K562 (cell line): ENCODE measurements at regions not wholly inside any gene's neighbourhood (a gene's known extent, or its start where the extent isn't known, plus 50 kb on each side); places are given as distances from the start of the nearest gene placed in this dataset.

ENCODE experiments used
- ATAC-seq: fragments of 200-7000 bp; cut with Tn5 transposase; 3 replicates; pipeline ENCODE4 v1.9.1; 2020; ENCODE audit warnings: moderate library complexity
- BruUV-seq: library from RNA; stranded (reverse); fragments of 400-500 nt; replicated peaks from 2 replicates; lab custom pipeline; 2021; lab: Mats Ljungman, UMichigan
- CTCF ChIA-PET: fragments of 300-600 bp; formaldehyde crosslinking; extraction: SDS; loops from one replicate; lab custom pipeline; 2021; ENCODE audit warnings: low intra/inter-chr PET ratio; lab: Yijun Ruan, JAX
- POLR2A ChIA-PET: fragments of 300-600, 350-650 bp; sonication (Branson Sonifier 250); formaldehyde crosslinking; extraction: SDS; loops from one replicate; lab custom pipeline; 2021; ENCODE audit warnings: antibody characterized with exemption, inconsistent platforms; lab: Yijun Ruan, JAX
- DNase-seq, 4 experiments: peaks; one replicate each; pipeline versions ENCODE4 v3.0.0 to v3.0.0-alpha.2; 2011 to 2018; ENCODE audit warnings: low spot score in 3 of 4, mixed read lengths in 3 of 4; ENCODE audit errors: extremely low read depth in 1 of 4
- FAIRE-seq: peaks from 2 replicates; lab custom pipeline; 2011; peaks lifted over from hg19 to GRCh38; lab: Jason Lieb, UNC
- H2AFZ ChIP-seq: 2 replicates; pipeline ENCODE4 v1.6.0; 2011; ENCODE audit warnings: low read depth, low read length, control low read depth, inconsistent platforms
- H3K27ac ChIP-seq: fragments of 200-600 bp; 3 replicates; pipeline ENCODE4 v1.8.0; 2011; ENCODE audit warnings: low read depth, mild to moderate bottlenecking, control low read depth, inconsistent platforms, low read length, moderate library complexity, mixed read lengths; ENCODE audit errors: extremely low read depth
- H3K27me3 ChIP-seq, 2 experiments: fragments of 300-600 bp in 1 of 2; 2 replicates in 1 of 2; 3 replicates in 1 of 2; pipeline versions ENCODE4 v1.6.0 to v1.8.0; 2011; ENCODE audit warnings: inconsistent platforms in 2 of 2, low read length in 2 of 2, mild to moderate bottlenecking in 1 of 2, mixed read lengths in 1 of 2, moderate library complexity in 1 of 2; ENCODE audit not compliant: control insufficient read depth in 2 of 2, insufficient read depth in 2 of 2
- H3K36me3 ChIP-seq: fragments of 300-600 bp; 3 replicates; pipeline ENCODE4 v1.8.0; 2011; ENCODE audit warnings: mild to moderate bottlenecking, low read length, inconsistent platforms; ENCODE audit not compliant: control insufficient read depth, insufficient read depth
- H3K4me1 ChIP-seq, 2 experiments: fragments of 200-600 bp in 1 of 2; replicated peaks in 1 of 2; 2 replicates in 1 of 2; 3 replicates in 1 of 2; pipeline versions ENCODE4 v1.5.1 to v1.8.0; 2011; ENCODE audit warnings: inconsistent platforms in 2 of 2, low read length in 2 of 2, mild to moderate bottlenecking in 1 of 2, mixed read lengths in 1 of 2, moderate library complexity in 1 of 2; ENCODE audit not compliant: control insufficient read depth in 2 of 2, insufficient read depth in 2 of 2
- H3K4me2 ChIP-seq: 2 replicates; pipeline ENCODE4 v1.6.1; 2011; ENCODE audit warnings: low read length, control low read depth, inconsistent platforms, mixed read lengths; ENCODE audit not compliant: insufficient read depth
- H3K4me3 ChIP-seq: fragments of 200-600 bp; sonication (generic), shearing (Covaris generic); 2 replicates; pipeline ENCODE4 v1.5.1; 2016; ENCODE audit warnings: control low read depth, inconsistent platforms
- H3K79me2 ChIP-seq: fragments of 200-600 bp; 3 replicates; pipeline ENCODE4 v1.8.0; 2011; ENCODE audit warnings: low read length, inconsistent platforms; ENCODE audit not compliant: control insufficient read depth, insufficient read depth
- H3K9ac ChIP-seq, 2 experiments: 2 replicates each; pipeline versions ENCODE4 v1.6.0 to v1.6.1; 2011; ENCODE audit warnings: low read depth in 2 of 2, low read length in 2 of 2, control low read depth in 1 of 2, inconsistent platforms in 1 of 2, mild to moderate bottlenecking in 1 of 2, mixed read lengths in 1 of 2; ENCODE audit not compliant: insufficient read depth in 1 of 2
- H3K9me1 ChIP-seq: one replicate; pipeline ENCODE4 v1.6.0; 2011; ENCODE audit warnings: inconsistent platforms, mild to moderate bottlenecking, low read length, moderate library complexity; ENCODE audit not compliant: control insufficient read depth, insufficient read depth
- H3K9me3 ChIP-seq: replicated peaks from 2 replicates; pipeline ENCODE4 v1.5.1; 2011; ENCODE audit warnings: low read depth, low read length, inconsistent platforms; ENCODE audit not compliant: control insufficient read depth, insufficient read depth
- H4K20me1 ChIP-seq: replicated peaks from 2 replicates; pipeline ENCODE4 v1.6.1; 2011; ENCODE audit warnings: low read length, inconsistent platforms, mixed read lengths; ENCODE audit not compliant: control insufficient read depth, insufficient read depth
- MLLT1 ChIP-seq, 2 experiments: fragments of 450-650 bp; IDR thresholded peaks; 2 replicates each; pipeline ENCODE4 v1.6.1; 2016
- NONO ChIP-seq, 2 experiments: fragments of 200-400 bp in 1 of 2; fragments of 450-650 bp in 1 of 2; formaldehyde crosslinking in 1 of 2; IDR thresholded peaks; 2 replicates each; pipeline ENCODE4 v1.6.1; 2017; ENCODE audit warnings: low read depth in 2 of 2, mild to moderate bottlenecking in 2 of 2, moderate library complexity in 2 of 2, low read length in 1 of 2
- SLC30A9 ChIP-seq: fragments of 250-450 bp; sonication (Bioruptor Pico); IDR thresholded peaks from 2 replicates; pipeline ENCODE4 v1.8.0; 2022; ENCODE audit warnings: mild to moderate bottlenecking, moderate library complexity
- SMARCE1 ChIP-seq: fragments of 450-650 bp; IDR thresholded peaks from 2 replicates; pipeline ENCODE4 v1.7.1; 2016; ENCODE audit warnings: mild to moderate bottlenecking
- U2AF2 ChIP-seq: fragments of 200-400 bp; formaldehyde crosslinking; optimal IDR thresholded peaks from 2 replicates; pipeline ENCODE3; 2017; ENCODE audit warnings: low read depth, mild to moderate bottlenecking, low read length
- ZNF184 ChIP-seq: sonication (generic); formaldehyde crosslinking; IDR thresholded peaks from 2 replicates; pipeline ENCODE4 v1.5.0; 2020; ENCODE audit warnings: missing genetic modification reagents
- WGBS: fragments of 100-300 bp; shearing (Covaris generic); methylation state at CpG from one replicate; pipeline ENCODE4 v1.1.6; 2016; ENCODE audit warnings: low coverage, mixed read lengths; ENCODE audit not compliant: insufficient coverage; ENCODE audit errors: missing lambda C conversion rate; 5-methylcytosine and 5-hydroxymethylcytosine counted together
- in situ Hi-C: fragments of 300-500 bp; cut with MboI; formaldehyde crosslinking; loops from 4 replicates; pipeline ENCODE4 v1.15.0; 2018; ENCODE audit warnings: inconsistent platforms, mixed read lengths
- intact Hi-C: fragments of 100-400 bp; cut with micrococcal nuclease; formaldehyde crosslinking; loops from 2 replicates; pipeline ENCODE4 v1.14.2; 2022
- TF ChIP-seq, protein P1 (sequence below): sonication (generic); formaldehyde crosslinking; IDR thresholded peaks from 2 replicates; pipeline ENCODE4 v1.9.0; 2022; ENCODE audit warnings: mild to moderate bottlenecking, missing genetic modification reagents
- TF ChIP-seq, protein P2 (sequence below): fragments of 250-450 bp; sonication (Bioruptor Pico); IDR thresholded peaks from 2 replicates; pipeline ENCODE4 v1.9.0; 2021; ENCODE audit warnings: mild to moderate bottlenecking

- FAIRE-seq (no peak), ATAC-seq (no peak), DNase-seq (no peak)
- H3K9ac ChIP-seq, result no peak overlapping the region
- 2% methylated on average over 3 of the region's 3 CpGs for WGBS
- no peaks in the 10 kb centered on the region for H3K36me3 ChIP-seq
- no peaks in the 10 kb centered on the region for H4K20me1 ChIP-seq
- no peak for TF ChIP-seq U2AF2
- TF ChIP-seq ZNF184, result no peak
- no peak for TF ChIP-seq SMARCE1
- no peak for TF ChIP-seq NONO (IDR thresholded peaks at IDR 0.05; ENCODE audit: low read depth in 2 of 2, low read length in 1 of 2)
- TF ChIP-seq, protein P1, sequence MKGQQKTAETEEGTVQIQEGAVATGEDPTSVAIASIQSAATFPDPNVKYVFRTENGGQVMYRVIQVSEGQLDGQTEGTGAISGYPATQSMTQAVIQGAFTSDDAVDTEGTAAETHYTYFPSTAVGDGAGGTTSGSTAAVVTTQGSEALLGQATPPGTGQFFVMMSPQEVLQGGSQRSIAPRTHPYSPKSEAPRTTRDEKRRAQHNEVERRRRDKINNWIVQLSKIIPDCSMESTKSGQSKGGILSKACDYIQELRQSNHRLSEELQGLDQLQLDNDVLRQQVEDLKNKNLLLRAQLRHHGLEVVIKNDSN (CRISPR knock-in tag), result no peak
- TF ChIP-seq, protein P2, sequence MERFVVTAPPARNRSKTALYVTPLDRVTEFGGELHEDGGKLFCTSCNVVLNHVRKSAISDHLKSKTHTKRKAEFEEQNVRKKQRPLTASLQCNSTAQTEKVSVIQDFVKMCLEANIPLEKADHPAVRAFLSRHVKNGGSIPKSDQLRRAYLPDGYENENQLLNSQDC, result no peak
- TF ChIP-seq SLC30A9 (CRISPR knock-in tag), result no peak
- TF ChIP-seq MLLT1 (IDR thresholded peaks at IDR 0.05), result no peak
- no peaks in the 10 kb centered on the region for H3K27me3 ChIP-seq
- H3K9me1 ChIP-seq, result no peaks in the 10 kb centered on the region
- ChIA-PET CTCF (no interaction called here), POLR2A (no interaction called here)
- H3K79me2 ChIP-seq, result no peaks in the 10 kb centered on the region
- no peak overlapping the region for H2AFZ ChIP-seq
- no peak overlapping the region for H3K4me3 ChIP-seq
- no peaks in the 10 kb centered on the region for H3K4me1 ChIP-seq
- BruUV-seq, result no TSS peak
- in situ Hi-C loops, result no loop called here
- H3K4me2 ChIP-seq, result no peak overlapping the region
- intact Hi-C loops, result no loop called here
- H3K27ac ChIP-seq, result no peak overlapping the region
- no peaks in the 10 kb centered on the region for H3K9me3 ChIP-seq
Observed at GRCh38 chr3:144772372-144772771, 800.7 kb downstream of the DIPK2A start.
